SU-DHL-6 (cell line): ENCODE measurements at regions not wholly inside any gene's neighbourhood (a gene's known extent, or its start where the extent isn't known, plus 50 kb on each side); places are given as distances from the start of the nearest gene placed in this dataset.
"Not testable (repeated sequence)": the region's sequence is repeated elsewhere in the genome, so short reads cannot be mapped to it uniquely, and the experiment has no call there.

Experiments
- EZH2phosphoT487 ChIP-seq: fragments of 200-600 bp; sonication (generic), shearing (Covaris generic); conservative IDR thresholded peaks from 2 replicates; pipeline ENCODE4 v1.6.1; 2018; ENCODE audit warnings: mild to moderate bottlenecking, antibody characterized with exemption, low read length, moderate library complexity, mixed read lengths
- TF ChIP-seq, protein P1 (sequence below): fragments of 200-600 bp; sonication (generic); IDR thresholded peaks from one replicate; pipeline ENCODE4 v1.5.1; 2017; ENCODE audit warnings: antibody characterized with exemption, mild to moderate bottlenecking, low read length, moderate library complexity; ENCODE audit not compliant: insufficient read depth, poor library complexity, severe bottlenecking

DNA sequence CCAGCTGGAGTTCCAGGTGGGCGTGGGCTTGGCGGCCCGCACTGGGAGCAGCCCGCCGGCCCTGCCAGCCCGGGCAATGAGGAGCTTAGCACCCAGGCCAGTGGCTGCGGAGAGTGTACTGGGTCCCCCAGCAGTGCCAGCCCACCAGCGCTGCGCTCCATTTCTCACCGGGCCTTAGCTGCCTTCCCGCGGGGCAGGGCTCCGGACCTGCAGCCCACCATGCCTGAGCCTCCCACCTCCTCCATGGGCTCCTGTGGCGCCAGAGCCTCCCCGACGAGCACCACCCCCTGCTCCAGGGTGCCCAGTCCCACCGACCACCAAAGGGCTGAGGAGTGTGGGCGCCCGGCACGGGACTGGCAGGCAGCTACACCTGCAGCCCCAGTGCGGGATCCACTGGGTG is 1075.3 kb downstream of the SI start:
- TF ChIP-seq, protein P1, sequence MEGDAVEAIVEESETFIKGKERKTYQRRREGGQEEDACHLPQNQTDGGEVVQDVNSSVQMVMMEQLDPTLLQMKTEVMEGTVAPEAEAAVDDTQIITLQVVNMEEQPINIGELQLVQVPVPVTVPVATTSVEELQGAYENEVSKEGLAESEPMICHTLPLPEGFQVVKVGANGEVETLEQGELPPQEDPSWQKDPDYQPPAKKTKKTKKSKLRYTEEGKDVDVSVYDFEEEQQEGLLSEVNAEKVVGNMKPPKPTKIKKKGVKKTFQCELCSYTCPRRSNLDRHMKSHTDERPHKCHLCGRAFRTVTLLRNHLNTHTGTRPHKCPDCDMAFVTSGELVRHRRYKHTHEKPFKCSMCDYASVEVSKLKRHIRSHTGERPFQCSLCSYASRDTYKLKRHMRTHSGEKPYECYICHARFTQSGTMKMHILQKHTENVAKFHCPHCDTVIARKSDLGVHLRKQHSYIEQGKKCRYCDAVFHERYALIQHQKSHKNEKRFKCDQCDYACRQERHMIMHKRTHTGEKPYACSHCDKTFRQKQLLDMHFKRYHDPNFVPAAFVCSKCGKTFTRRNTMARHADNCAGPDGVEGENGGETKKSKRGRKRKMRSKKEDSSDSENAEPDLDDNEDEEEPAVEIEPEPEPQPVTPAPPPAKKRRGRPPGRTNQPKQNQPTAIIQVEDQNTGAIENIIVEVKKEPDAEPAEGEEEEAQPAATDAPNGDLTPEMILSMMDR = not testable (repeated sequence)
- TF ChIP-seq EZH2phosphoT487 = not testable (repeated sequence)
